SK-N-SH (cell line): ENCODE measurements at regions not wholly inside any gene's neighbourhood (a gene's known extent, or its start where the extent isn't known, plus 50 kb on each side); places are given as distances from the start of the nearest gene placed in this dataset.

ENCODE experiments used
- CTCF ChIA-PET: fragments of 300-600, 350-600 bp; formaldehyde crosslinking; extraction: SDS; loops from one replicate; lab custom pipeline; 2021; lab: Yijun Ruan, JAX
- POLR2A ChIA-PET: fragments of 350-600 bp; sonication (Branson Sonifier 250); formaldehyde crosslinking; extraction: SDS; loops from one replicate; lab custom pipeline; 2020; ENCODE audit warnings: antibody characterized with exemption, inconsistent platforms; lab: Yijun Ruan, JAX
- DNase-seq: peaks from one replicate; pipeline ENCODE4 v3.0.0; 2012
- H2AFZ ChIP-seq: fragments of 200-600 bp; sonication (generic); 2 replicates; pipeline ENCODE4 v1.8.1; 2016; ENCODE audit warnings: antibody characterized with exemption, mild to moderate bottlenecking, low read depth
- H3F3A ChIP-seq: fragments of 200-600 bp; sonication (generic); replicated peaks from 2 replicates; pipeline ENCODE3; 2016; ENCODE audit warnings: antibody characterized with exemption, mild to moderate bottlenecking; ENCODE audit not compliant: insufficient read depth
- H3K27ac ChIP-seq, 2 experiments: fragments of 200-500 bp in 1 of 2; fragments of 200-600 bp in 1 of 2; sonication (Bioruptor generic) in 1 of 2; sonication (generic), shearing (Covaris generic) in 1 of 2; 2 replicates each; pipeline versions ENCODE4 v1.5.1 to v1.6.1; 2014 to 2016; ENCODE audit warnings: low read depth in 2 of 2, inconsistent platforms in 1 of 2, low read length in 1 of 2, mild to moderate bottlenecking in 1 of 2, mixed read lengths in 1 of 2
- H3K27me3 ChIP-seq: fragments of 200-600 bp; sonication (generic), shearing (Covaris generic); 2 replicates; pipeline ENCODE4 v1.6.1; 2016; ENCODE audit warnings: mixed run types; ENCODE audit not compliant: insufficient read depth
- H3K36me3 ChIP-seq, 2 experiments: fragments of 200-500 bp in 1 of 2; fragments of 200-600 bp in 1 of 2; sonication (Bioruptor generic) in 1 of 2; sonication (generic) in 1 of 2; replicated peaks in 1 of 2; 2 replicates each; pipeline versions ENCODE3 to v1.5.1; 2014 to 2016; ENCODE audit warnings: low read length in 1 of 2, mild to moderate bottlenecking in 1 of 2; ENCODE audit not compliant: insufficient read depth in 2 of 2, control insufficient read depth in 1 of 2
- H3K4me1 ChIP-seq, 2 experiments: fragments of 200-500 bp in 1 of 2; fragments of 200-600 bp in 1 of 2; sonication (Bioruptor generic) in 1 of 2; sonication (generic), shearing (Covaris generic) in 1 of 2; 2 replicates each; pipeline versions ENCODE4 v1.5.1 to v1.6.1; 2014 to 2016; ENCODE audit warnings: low read depth in 1 of 2, low read length in 1 of 2, mixed run types in 1 of 2; ENCODE audit not compliant: insufficient read depth in 2 of 2, control insufficient read depth in 1 of 2
- H3K4me2 ChIP-seq: fragments of 200-600 bp; sonication (generic), shearing (Covaris generic); 2 replicates; pipeline ENCODE4 v1.6.1; 2017; ENCODE audit warnings: mixed run types
- H3K4me3 ChIP-seq, 2 experiments: fragments of 200-500 bp in 1 of 2; fragments of 200-600 bp in 1 of 2; sonication (Bioruptor generic) in 1 of 2; sonication (generic), shearing (Covaris generic) in 1 of 2; 2 replicates each; pipeline versions ENCODE4 v1.5.1 to v1.8.1; 2014 to 2016; ENCODE audit warnings: low read depth in 2 of 2, inconsistent platforms in 1 of 2, low read length in 1 of 2, mild to moderate bottlenecking in 1 of 2, mixed read lengths in 1 of 2, moderate library complexity in 1 of 2
- H3K79me2 ChIP-seq: fragments of 200-600 bp; sonication (generic); 2 replicates; pipeline ENCODE4 v1.8.1; 2017; ENCODE audit warnings: mild to moderate bottlenecking; ENCODE audit not compliant: insufficient read depth
- H3K9ac ChIP-seq: fragments of 200-600 bp; sonication (generic); 2 replicates; pipeline ENCODE4 v1.6.1; 2017; ENCODE audit warnings: mixed run types
- H3K9me2 ChIP-seq: fragments of 200-600 bp; sonication (generic); 2 replicates; pipeline ENCODE4 v1.6.1; 2017; ENCODE audit warnings: mixed run types
- H3K9me3 ChIP-seq: fragments of 200-600 bp; sonication (generic); 2 replicates; pipeline ENCODE4 v1.6.1; 2017; ENCODE audit warnings: mixed run types, mild to moderate bottlenecking, moderate library complexity
- H4K20me1 ChIP-seq: fragments of 200-600 bp; sonication (generic); 2 replicates; pipeline ENCODE4 v1.6.1; 2017; ENCODE audit warnings: mild to moderate bottlenecking, mixed run types; ENCODE audit not compliant: insufficient read depth
- CTCF ChIP-seq: fragments of 200-600 bp; sonication (generic); IDR thresholded peaks from 2 replicates; pipeline ENCODE4 v1.6.1; 2017; ENCODE audit warnings: antibody characterized with exemption, mild to moderate bottlenecking, moderate library complexity
- EP300 ChIP-seq, 2 experiments: IDR thresholded peaks; 2 replicates each; pipeline versions ENCODE4 v1.4.0 to v1.6.1; 2012; ENCODE audit warnings: borderline replicate concordance in 1 of 2, low read depth in 1 of 2, low read length in 1 of 2
- EZH2phosphoT487 ChIP-seq: fragments of 200-600 bp; sonication (generic); IDR thresholded peaks from 2 replicates; pipeline ENCODE4 v1.6.1; 2017; ENCODE audit warnings: low read depth, mixed run types, mild to moderate bottlenecking, antibody characterized with exemption, moderate library complexity, borderline replicate concordance
- NRF1 ChIP-seq: IDR thresholded peaks from 2 replicates; pipeline ENCODE4 v1.6.1; 2012; ENCODE audit warnings: low read depth, mild to moderate bottlenecking, low read length
- SIN3A ChIP-seq: IDR thresholded peaks from 2 replicates; pipeline ENCODE4 v1.6.1; 2012; ENCODE audit warnings: low read depth, mild to moderate bottlenecking, low read length, moderate library complexity, borderline replicate concordance
- WGBS: methylation state at CpG from one replicate; pipeline ENCODE4 v1.1.6; 2017; ENCODE audit warnings: low lambda C conversion rate; 5-methylcytosine and 5-hydroxymethylcytosine counted together
- TF ChIP-seq, protein P1 (sequence below): IDR thresholded peaks from 2 replicates; pipeline ENCODE4 v1.6.1; 2012; ENCODE audit warnings: mild to moderate bottlenecking, low read depth, low read length, moderate library complexity
- TF ChIP-seq, protein P2 (sequence below): fragments of 150-350 bp; IDR thresholded peaks from 2 replicates; pipeline ENCODE4 v1.6.1; 2017; ENCODE audit warnings: antibody characterized with exemption, low read length, low read depth, borderline replicate concordance

DNA sequence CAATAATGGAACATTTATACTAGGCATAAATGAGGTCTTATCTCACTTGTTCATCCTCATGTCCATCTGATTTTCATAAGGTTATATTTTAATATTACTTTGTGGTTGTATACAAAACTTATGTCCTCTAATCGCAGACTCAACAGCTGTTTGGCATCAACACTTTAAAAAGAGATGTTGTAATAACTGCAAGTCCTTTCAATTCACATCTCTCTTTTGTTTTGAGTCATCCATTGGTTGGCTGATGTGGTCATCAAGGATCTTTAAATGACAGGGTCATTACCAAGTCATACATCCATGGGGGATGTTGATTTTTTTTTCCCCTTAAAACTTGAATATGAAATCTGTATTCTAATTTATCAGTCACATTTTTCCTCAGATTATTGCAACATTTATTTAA lies 299.4 kb upstream of the NRSN1 start (continued):
- TF ChIP-seq, protein P1, sequence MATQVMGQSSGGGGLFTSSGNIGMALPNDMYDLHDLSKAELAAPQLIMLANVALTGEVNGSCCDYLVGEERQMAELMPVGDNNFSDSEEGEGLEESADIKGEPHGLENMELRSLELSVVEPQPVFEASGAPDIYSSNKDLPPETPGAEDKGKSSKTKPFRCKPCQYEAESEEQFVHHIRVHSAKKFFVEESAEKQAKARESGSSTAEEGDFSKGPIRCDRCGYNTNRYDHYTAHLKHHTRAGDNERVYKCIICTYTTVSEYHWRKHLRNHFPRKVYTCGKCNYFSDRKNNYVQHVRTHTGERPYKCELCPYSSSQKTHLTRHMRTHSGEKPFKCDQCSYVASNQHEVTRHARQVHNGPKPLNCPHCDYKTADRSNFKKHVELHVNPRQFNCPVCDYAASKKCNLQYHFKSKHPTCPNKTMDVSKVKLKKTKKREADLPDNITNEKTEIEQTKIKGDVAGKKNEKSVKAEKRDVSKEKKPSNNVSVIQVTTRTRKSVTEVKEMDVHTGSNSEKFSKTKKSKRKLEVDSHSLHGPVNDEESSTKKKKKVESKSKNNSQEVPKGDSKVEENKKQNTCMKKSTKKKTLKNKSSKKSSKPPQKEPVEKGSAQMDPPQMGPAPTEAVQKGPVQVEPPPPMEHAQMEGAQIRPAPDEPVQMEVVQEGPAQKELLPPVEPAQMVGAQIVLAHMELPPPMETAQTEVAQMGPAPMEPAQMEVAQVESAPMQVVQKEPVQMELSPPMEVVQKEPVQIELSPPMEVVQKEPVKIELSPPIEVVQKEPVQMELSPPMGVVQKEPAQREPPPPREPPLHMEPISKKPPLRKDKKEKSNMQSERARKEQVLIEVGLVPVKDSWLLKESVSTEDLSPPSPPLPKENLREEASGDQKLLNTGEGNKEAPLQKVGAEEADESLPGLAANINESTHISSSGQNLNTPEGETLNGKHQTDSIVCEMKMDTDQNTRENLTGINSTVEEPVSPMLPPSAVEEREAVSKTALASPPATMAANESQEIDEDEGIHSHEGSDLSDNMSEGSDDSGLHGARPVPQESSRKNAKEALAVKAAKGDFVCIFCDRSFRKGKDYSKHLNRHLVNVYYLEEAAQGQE = no peak
- TF ChIP-seq CTCF = no peak

- no peaks in the 10 kb centered on the region; the same call in 1 of the 2 replicates for H3K9me3 ChIP-seq
- no peak overlapping the region for H3K4me2 ChIP-seq
- H3K79me2 ChIP-seq = no peaks in the 10 kb centered on the region
- H3K36me3 ChIP-seq = no peaks in the 10 kb centered on the region
- no peak for TF ChIP-seq NRF1
- TF ChIP-seq, protein P2, sequence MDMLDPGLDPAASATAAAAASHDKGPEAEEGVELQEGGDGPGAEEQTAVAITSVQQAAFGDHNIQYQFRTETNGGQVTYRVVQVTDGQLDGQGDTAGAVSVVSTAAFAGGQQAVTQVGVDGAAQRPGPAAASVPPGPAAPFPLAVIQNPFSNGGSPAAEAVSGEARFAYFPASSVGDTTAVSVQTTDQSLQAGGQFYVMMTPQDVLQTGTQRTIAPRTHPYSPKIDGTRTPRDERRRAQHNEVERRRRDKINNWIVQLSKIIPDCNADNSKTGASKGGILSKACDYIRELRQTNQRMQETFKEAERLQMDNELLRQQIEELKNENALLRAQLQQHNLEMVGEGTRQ = no peak
- TF ChIP-seq, all 33 proteins: peak for 0
- Histone ChIP-seq H3K4me3 (no peak overlapping the region), H3K9me2 (no peaks in the 10 kb centered on the region), H2AFZ (no peak overlapping the region), H3K4me1 (no peaks in the 10 kb centered on the region), H3K9ac (no peak overlapping the region), H3K27me3 (no peaks in the 10 kb centered on the region), H4K20me1 (no peaks in the 10 kb centered on the region), H3F3A (no peaks in the 10 kb centered on the region), H3K27ac (no peak overlapping the region)
- POLR2A ChIA-PET = no interaction called here
- DNase-seq = no peak
- CTCF ChIA-PET = no interaction called here
- 62% methylated on average over 6 of the region's 6 CpGs for WGBS
These were observed 297.2 kb upstream of the NRSN1 start for GRCh38 chr6:23828861-23829260.

DNA sequence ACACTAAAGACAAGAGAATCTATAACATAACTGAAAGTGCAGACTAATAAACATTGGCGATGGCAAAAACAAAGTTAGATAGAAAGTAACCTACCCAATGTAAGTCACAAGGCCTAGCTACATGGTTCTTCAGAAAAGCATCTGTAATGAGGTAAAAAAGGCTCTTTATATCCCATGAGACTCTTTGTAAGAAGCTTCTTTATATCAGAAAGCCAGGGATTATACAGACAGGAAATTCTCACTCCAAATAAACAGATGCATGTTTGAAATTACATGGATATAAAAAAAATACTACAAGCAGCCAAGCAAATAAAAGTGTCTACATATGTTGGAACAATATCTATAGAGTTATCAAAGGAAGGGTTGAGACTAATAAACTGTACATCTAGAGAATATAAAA lies 284.9 kb upstream of the NRSN1 start:
- POLR2A ChIA-PET = no interaction called here
- no peaks in the 10 kb centered on the region for H3F3A ChIP-seq
- H3K36me3 ChIP-seq = no peaks in the 10 kb centered on the region
- DNase-seq = no peak
- no peaks in the 10 kb centered on the region for H3K27me3 ChIP-seq
- 52% methylated on average over 1 of the region's 1 CpG for WGBS
- H3K9ac ChIP-seq = no peak overlapping the region
- H3K4me3 ChIP-seq = no peak overlapping the region
- CTCF ChIA-PET = no interaction called here
- H3K9me2 ChIP-seq = 0 out of 2 replicates have a peak, but pooled peaks cover 2% of the 10 kb centered on the region
- H2AFZ ChIP-seq = no peak overlapping the region
- no peaks in the 10 kb centered on the region for H3K79me2 ChIP-seq
- H3K27ac ChIP-seq = no peak overlapping the region
- no peaks in the 10 kb centered on the region for H3K4me1 ChIP-seq
- H4K20me1 ChIP-seq = no peaks in the 10 kb centered on the region
- TF ChIP-seq EP300 (IDR thresholded peaks at IDR 0.05; ENCODE audit: borderline replicate concordance in 1 of 2, low read depth in 1 of 2, low read length in 1 of 2) (no peak), CTCF (no peak), EZH2phosphoT487 (no peak), SIN3A (no peak)
- TF ChIP-seq, protein P2 = no peak
- TF ChIP-seq, all 33 proteins: peak for 0
- Histone ChIP-seq H3K9me3 (no peaks in the 10 kb centered on the region), H3K4me2 (no peak overlapping the region)
